ENCODE measurements at regions not wholly inside any gene's neighbourhood (a gene's known extent, or its start where the extent isn't known, plus 50 kb on each side); places are given as distances from the start of the nearest gene placed in this dataset.

DNA sequence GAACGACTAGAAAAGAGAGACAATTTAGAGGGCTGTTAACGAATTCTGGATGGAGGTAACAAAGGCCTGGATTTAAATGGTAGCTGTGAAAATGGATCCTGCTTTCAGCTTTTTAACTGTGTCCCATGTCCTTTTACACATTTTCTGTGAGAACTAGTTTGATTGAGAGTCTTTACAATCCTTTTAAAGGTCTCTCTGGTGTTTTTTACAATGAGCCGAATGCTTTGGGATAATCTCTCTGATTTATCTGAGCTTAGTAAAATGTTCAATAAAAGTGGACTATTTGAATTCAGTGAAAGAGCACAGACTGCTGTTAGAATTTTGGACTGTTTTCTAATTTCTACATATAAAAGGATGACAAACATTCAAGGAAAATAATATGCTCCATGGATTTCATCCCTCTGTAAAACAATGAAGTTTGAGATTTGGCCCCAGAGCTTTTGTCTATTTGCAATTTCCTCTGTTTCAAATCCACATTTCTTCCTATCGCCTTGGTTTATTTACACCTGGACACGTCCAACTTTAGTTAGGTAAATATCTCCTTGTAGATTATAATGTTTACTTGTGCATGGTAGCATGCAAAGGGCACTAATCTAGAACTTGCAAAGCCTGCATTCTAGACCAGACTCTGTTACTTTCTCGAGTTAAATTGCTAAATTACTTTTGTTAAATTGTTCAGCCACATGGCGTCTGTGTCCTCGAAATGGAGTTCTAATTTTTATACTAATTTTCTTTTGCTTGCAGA lies 871.0 kb upstream of the CITED2 start:
- TF ChIP-seq, protein P1, sequence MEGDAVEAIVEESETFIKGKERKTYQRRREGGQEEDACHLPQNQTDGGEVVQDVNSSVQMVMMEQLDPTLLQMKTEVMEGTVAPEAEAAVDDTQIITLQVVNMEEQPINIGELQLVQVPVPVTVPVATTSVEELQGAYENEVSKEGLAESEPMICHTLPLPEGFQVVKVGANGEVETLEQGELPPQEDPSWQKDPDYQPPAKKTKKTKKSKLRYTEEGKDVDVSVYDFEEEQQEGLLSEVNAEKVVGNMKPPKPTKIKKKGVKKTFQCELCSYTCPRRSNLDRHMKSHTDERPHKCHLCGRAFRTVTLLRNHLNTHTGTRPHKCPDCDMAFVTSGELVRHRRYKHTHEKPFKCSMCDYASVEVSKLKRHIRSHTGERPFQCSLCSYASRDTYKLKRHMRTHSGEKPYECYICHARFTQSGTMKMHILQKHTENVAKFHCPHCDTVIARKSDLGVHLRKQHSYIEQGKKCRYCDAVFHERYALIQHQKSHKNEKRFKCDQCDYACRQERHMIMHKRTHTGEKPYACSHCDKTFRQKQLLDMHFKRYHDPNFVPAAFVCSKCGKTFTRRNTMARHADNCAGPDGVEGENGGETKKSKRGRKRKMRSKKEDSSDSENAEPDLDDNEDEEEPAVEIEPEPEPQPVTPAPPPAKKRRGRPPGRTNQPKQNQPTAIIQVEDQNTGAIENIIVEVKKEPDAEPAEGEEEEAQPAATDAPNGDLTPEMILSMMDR (conservative IDR thresholded peaks at IDR 0.05 in 1 of 2, IDR thresholded peaks at IDR 0.05 in 1 of 2; ENCODE audit: extremely low read depth in 1 of 2, insufficient read depth in 1 of 2, low read depth in 1 of 2, low read length in 2 of 2) = no peak
- TF ChIP-seq EZH2 (IDR thresholded peaks at IDR 0.05; ENCODE audit: borderline replicate concordance, low read length) = no peak

Measured in mammary epithelial cell (primary cell).